ENCODE measurements at regions not wholly inside any gene's neighbourhood (a gene's known extent, or its start where the extent isn't known, plus 50 kb on each side); places are given as distances from the start of the nearest gene placed in this dataset.
"Not testable (repeated sequence)": the region's sequence is repeated elsewhere in the genome, so short reads cannot be mapped to it uniquely, and the experiment has no call there.

DNA sequence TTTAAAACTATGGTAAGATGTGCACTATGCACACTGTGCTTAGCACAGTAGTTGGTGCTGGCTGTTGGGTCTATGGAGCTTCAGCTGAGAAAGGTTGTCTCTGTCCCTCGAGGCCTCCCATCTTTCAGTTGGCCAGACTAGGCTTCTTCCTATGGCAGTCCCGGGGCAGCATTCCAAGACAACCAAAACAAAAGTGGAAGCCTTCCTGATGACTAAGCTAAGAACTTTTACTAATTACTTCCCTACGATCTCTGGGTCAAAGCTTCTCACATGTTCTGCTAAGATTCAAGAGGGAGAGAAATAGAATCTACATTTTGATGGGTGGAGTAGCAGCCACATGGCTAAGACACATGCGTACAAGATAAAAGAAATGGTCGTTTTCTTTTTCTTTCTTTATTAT is 342.8 kb downstream of the TUSC7 start:
- Histone ChIP-seq H3K79me2 (ENCODE audit: low read length) (no peaks in the 10 kb centered on the region), H3K27me3 (ENCODE audit: low read depth, low read length) (no peaks in the 10 kb centered on the region)
- TF ChIP-seq EZH2phosphoT487 (IDR thresholded peaks at IDR 0.05; ENCODE audit: low read depth), result no peak
- TF ChIP-seq, protein P1, sequence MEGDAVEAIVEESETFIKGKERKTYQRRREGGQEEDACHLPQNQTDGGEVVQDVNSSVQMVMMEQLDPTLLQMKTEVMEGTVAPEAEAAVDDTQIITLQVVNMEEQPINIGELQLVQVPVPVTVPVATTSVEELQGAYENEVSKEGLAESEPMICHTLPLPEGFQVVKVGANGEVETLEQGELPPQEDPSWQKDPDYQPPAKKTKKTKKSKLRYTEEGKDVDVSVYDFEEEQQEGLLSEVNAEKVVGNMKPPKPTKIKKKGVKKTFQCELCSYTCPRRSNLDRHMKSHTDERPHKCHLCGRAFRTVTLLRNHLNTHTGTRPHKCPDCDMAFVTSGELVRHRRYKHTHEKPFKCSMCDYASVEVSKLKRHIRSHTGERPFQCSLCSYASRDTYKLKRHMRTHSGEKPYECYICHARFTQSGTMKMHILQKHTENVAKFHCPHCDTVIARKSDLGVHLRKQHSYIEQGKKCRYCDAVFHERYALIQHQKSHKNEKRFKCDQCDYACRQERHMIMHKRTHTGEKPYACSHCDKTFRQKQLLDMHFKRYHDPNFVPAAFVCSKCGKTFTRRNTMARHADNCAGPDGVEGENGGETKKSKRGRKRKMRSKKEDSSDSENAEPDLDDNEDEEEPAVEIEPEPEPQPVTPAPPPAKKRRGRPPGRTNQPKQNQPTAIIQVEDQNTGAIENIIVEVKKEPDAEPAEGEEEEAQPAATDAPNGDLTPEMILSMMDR (IDR thresholded peaks at IDR 0.05; ENCODE audit: low read depth, low read length), result no peak

DNA sequence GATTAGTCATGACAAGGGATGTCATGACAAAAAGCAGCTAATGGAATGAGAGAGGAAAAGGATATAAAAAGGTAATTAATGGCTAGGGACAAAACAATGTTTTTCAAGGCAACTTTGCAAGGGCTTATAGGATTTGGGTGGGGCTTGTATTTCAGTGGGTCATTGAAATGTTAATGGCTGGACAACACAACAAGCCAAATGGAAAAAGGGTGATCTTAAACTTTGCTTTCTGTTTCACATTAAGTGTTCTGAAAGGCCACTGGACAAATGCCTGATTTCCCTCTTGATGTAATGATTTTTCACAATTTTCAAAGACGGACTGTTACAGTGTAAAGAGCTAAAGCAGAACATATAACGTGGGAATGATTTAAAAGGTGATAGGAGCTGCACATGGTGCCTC is 345.0 kb downstream of the TUSC7 start:
- no peaks in the 10 kb centered on the region for H3K27me3 ChIP-seq (ENCODE audit: low read depth, low read length)
- H3K4me1 ChIP-seq (ENCODE audit: low read length), result peaks cover 7% of the 10 kb centered on the region; the same call in 1 of the 2 replicates
- H3K79me2 ChIP-seq (ENCODE audit: low read length), result no peaks in the 10 kb centered on the region
- H3K36me3 ChIP-seq (replicated peaks; ENCODE audit: low read depth, low read length), result no peaks in the 10 kb centered on the region
- H3K4me2 ChIP-seq (ENCODE audit: low read length), result no peak overlapping the region
- H3K9ac ChIP-seq (ENCODE audit: low read length), result no peak overlapping the region
- no peak overlapping the region for H2AFZ ChIP-seq (ENCODE audit: low read depth, low read length)
- H3K4me3 ChIP-seq (ENCODE audit: low read length), result no peak overlapping the region
- H3K9me3 ChIP-seq (ENCODE audit: insufficient read depth, low read length), result no peaks in the 10 kb centered on the region
- H3K27ac ChIP-seq (ENCODE audit: low read length), result no peak overlapping the region
- no peaks in the 10 kb centered on the region for H4K20me1 ChIP-seq (ENCODE audit: insufficient read depth, low read length)
- TF ChIP-seq, protein P1 (IDR thresholded peaks at IDR 0.05; ENCODE audit: low read depth, low read length), result no peak
- TF ChIP-seq EZH2phosphoT487 (IDR thresholded peaks at IDR 0.05; ENCODE audit: low read depth), result no peak

More for the DNA sequence above, 342.8 kb downstream of the TUSC7 start:
- H4K20me1 ChIP-seq (ENCODE audit: insufficient read depth, low read length), result no peaks in the 10 kb centered on the region
- H3K9ac ChIP-seq (ENCODE audit: low read length), result no peak overlapping the region
- no peak overlapping the region for H3K4me2 ChIP-seq (ENCODE audit: low read length)
- H3K36me3 ChIP-seq (replicated peaks; ENCODE audit: low read depth, low read length), result no peaks in the 10 kb centered on the region
- peaks cover 7% of the 10 kb centered on the region; the same call in 1 of the 2 replicates for H3K4me1 ChIP-seq (ENCODE audit: low read length)
- no peak overlapping the region for H3K4me3 ChIP-seq (ENCODE audit: low read length)
- H3K9me3 ChIP-seq (ENCODE audit: insufficient read depth, low read length), result no peaks in the 10 kb centered on the region
- no peak overlapping the region for H2AFZ ChIP-seq (ENCODE audit: low read depth, low read length)
- no peak overlapping the region for H3K27ac ChIP-seq (ENCODE audit: low read length)

DNA sequence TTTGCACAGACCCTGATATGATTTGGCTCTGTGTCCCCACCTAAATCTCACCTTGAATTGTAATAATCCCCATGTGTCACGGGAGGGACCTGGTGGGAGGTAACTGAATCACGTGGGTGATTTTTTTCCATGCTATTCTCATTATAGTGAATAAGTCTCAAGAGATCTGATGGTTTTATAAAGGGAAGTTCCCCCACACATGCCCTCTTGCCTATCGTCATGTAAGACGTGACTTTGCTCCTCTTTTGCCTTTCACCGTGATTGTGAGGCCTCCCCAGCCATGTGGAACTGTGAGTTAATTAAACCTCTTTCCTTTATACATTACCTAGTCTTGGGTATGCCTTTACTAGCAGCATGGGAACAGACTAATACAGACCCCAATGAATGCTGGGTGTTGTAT is 347.4 kb downstream of the TUSC7 start:
- H3K4me2 ChIP-seq (ENCODE audit: low read length); H3K9me3 ChIP-seq (ENCODE audit: insufficient read depth, low read length); H3K36me3 ChIP-seq (replicated peaks; ENCODE audit: low read depth, low read length); H2AFZ ChIP-seq (ENCODE audit: low read depth, low read length); H3K27me3 ChIP-seq (ENCODE audit: low read depth, low read length); H4K20me1 ChIP-seq (ENCODE audit: insufficient read depth, low read length); H3K79me2 ChIP-seq (ENCODE audit: low read length); H3K4me3 ChIP-seq (ENCODE audit: low read length); H3K4me1 ChIP-seq (ENCODE audit: low read length); H3K9ac ChIP-seq (ENCODE audit: low read length); H3K27ac ChIP-seq (ENCODE audit: low read length): not testable (repeated sequence)

DNA sequence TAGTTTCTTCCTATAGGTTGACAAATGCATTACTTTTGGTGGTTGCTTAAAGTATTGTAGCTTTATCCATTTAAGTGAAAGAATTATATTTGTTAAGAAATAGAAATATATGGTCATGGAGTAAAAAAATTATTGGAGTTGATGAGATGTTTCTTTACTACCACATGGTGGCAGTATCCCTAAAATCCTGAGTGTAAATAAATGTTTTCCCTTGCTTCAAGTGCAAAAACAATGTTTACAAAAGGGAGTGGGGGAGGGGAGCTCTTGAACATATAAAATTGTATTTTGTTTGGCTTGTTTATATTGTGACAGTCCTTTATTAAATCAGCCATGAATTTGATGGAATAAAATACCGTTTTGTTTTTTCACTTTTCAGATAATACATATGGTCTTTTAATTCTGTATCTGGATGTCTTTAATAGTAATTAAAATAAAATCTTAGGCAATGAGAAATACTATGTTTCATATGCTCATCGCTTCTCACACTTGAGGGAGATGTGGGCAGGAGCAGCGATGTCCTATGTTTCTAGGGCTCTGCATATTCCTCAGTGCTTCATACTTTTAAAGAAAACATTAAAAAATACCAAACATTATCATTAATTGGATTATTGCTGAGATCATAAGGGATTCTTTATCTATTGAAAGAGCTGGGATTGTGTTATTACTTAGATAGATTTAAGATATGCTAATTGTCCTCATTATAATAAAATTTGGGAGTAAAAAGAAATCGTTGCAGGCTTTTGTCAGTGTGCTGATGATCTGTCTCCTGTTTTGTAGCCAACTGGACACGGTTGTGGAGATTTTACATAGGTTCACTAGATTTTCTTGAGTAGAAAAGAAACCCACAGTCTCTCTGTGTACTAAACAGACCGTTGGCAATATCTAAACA is 349.7 kb downstream of the TUSC7 start:
- TF ChIP-seq, protein P1 (IDR thresholded peaks at IDR 0.05; ENCODE audit: low read depth, low read length), result peak; percentile 56
- no peak for TF ChIP-seq EZH2phosphoT487 (IDR thresholded peaks at IDR 0.05; ENCODE audit: low read depth)

More for the DNA sequence above, 349.7 kb downstream of the TUSC7 start:
- no peaks in the 10 kb centered on the region for H3K27me3 ChIP-seq (ENCODE audit: low read depth, low read length)
- no peaks in the 10 kb centered on the region for H4K20me1 ChIP-seq (ENCODE audit: insufficient read depth, low read length)
- no peak overlapping the region for H3K9ac ChIP-seq (ENCODE audit: low read length)
- no peaks in the 10 kb centered on the region for H3K9me3 ChIP-seq (ENCODE audit: insufficient read depth, low read length)
- H2AFZ ChIP-seq (ENCODE audit: low read depth, low read length), result no peak overlapping the region
- H3K79me2 ChIP-seq (ENCODE audit: low read length), result no peaks in the 10 kb centered on the region
- H3K4me2 ChIP-seq (ENCODE audit: low read length), result no peak overlapping the region
- peaks cover 7% of the 10 kb centered on the region; the same call in 1 of the 2 replicates for H3K4me1 ChIP-seq (ENCODE audit: low read length)
- no peak overlapping the region for H3K27ac ChIP-seq (ENCODE audit: low read length)
- H3K4me3 ChIP-seq (ENCODE audit: low read length), result no peak overlapping the region
- H3K36me3 ChIP-seq (replicated peaks; ENCODE audit: low read depth, low read length), result no peaks in the 10 kb centered on the region

Data from OCI-LY3 (cell line).